ENCODE measurements at regions not wholly inside any gene's neighbourhood (a gene's known extent, or its start where the extent isn't known, plus 50 kb on each side); places are given as distances from the start of the nearest gene placed in this dataset.

DNA sequence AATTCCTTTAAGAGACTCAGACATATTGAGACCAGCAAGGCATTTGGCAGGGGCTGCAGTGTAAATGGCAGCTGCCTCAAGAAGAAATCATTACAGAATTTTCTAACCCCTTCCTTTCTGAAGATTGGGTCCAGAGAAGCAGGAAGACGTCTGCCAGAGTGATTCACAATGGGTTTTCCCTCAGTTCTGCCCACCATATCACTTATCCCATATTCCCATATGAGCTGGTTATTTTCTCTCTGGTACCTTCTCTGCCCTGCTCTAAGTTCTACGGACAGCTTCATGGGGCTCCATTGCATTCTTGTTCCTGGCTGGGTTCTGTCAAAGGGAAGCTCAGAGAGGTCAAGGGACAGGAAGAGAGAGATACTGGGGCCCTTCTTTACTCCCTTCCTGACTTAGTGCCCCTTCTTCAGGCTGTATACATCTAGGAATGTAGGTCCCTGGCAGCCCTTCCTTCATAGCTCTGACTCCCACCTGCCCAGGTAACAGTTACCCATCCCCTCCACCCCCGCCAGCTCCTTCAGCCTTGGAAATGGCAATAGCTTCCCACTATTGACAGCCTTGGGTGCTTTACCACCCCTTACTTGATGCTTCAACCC, 420.6 kb upstream of the DAB1 start:
- Histone ChIP-seq H3K4me1 (ENCODE audit: control insufficient read depth in 2 of 3, insufficient read depth in 2 of 3, low read depth in 1 of 3, low read length in 3 of 3) (no peaks in the 10 kb centered on the region), H3K9ac (ENCODE audit: low read length in 3 of 3) (no peak overlapping the region), H3K27ac (ENCODE audit: low read depth in 2 of 2, low read length in 2 of 2) (no peak overlapping the region), H3K36me3 (ENCODE audit: control insufficient read depth in 2 of 3, insufficient read depth in 3 of 3, low read length in 3 of 3) (no peaks in the 10 kb centered on the region), H3K27me3 (ENCODE audit: control insufficient read depth, insufficient read depth, low read length) (no peaks in the 10 kb centered on the region), H3K9me3 (ENCODE audit: control insufficient read depth in 2 of 3, insufficient read depth in 1 of 3, low read length in 3 of 3) (peaks cover 0 to 9% (median 0%) of the 10 kb centered on the region in 3 donors), H3K4me3 (ENCODE audit: low read length in 3 of 3) (no peak overlapping the region)
- FAIRE-seq (no peak), DNase-seq (no peak)
- intact Hi-C loops (cut with DNase I): no loop called here
- TF ChIP-seq, protein P1, sequence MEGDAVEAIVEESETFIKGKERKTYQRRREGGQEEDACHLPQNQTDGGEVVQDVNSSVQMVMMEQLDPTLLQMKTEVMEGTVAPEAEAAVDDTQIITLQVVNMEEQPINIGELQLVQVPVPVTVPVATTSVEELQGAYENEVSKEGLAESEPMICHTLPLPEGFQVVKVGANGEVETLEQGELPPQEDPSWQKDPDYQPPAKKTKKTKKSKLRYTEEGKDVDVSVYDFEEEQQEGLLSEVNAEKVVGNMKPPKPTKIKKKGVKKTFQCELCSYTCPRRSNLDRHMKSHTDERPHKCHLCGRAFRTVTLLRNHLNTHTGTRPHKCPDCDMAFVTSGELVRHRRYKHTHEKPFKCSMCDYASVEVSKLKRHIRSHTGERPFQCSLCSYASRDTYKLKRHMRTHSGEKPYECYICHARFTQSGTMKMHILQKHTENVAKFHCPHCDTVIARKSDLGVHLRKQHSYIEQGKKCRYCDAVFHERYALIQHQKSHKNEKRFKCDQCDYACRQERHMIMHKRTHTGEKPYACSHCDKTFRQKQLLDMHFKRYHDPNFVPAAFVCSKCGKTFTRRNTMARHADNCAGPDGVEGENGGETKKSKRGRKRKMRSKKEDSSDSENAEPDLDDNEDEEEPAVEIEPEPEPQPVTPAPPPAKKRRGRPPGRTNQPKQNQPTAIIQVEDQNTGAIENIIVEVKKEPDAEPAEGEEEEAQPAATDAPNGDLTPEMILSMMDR (IDR thresholded peaks at IDR 0.05; ENCODE audit: borderline replicate concordance, extremely low read depth, insufficient read depth): no peak

DNA sequence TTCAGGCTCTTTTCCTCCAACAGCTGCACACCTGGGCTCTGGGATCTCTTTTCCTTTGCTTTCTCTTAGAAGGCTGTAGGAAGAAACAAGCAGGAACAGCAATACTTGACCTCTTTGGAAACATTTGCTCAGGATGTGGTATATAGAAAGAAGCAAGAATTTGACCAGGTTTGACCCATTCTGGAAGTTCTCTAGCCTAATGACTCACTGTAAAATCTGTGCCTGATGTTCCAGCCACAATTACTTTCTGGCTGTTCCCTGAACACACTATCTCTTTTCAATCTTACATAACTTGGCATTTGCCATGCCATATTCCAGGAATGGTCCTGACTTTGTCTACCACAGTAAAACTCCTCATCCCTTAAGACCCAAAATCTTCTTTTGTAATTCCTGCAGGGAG, 419.9 kb upstream of the DAB1 start:
- no peak overlapping the region for H3K9ac ChIP-seq (ENCODE audit: low read length in 3 of 3)
- no peaks in the 10 kb centered on the region for H3K27me3 ChIP-seq (ENCODE audit: control insufficient read depth, insufficient read depth, low read length)
- H3K4me3 ChIP-seq (ENCODE audit: low read length in 3 of 3): no peak overlapping the region
- TF ChIP-seq, protein P1 (IDR thresholded peaks at IDR 0.05; ENCODE audit: borderline replicate concordance, extremely low read depth, insufficient read depth): no peak
- intact Hi-C loops (cut with DNase I): no loop called here
- no peaks in the 10 kb centered on the region for H3K36me3 ChIP-seq (ENCODE audit: control insufficient read depth in 2 of 3, insufficient read depth in 3 of 3, low read length in 3 of 3)
- peaks cover 0 to 9% (median 0%) of the 10 kb centered on the region in 3 donors for H3K9me3 ChIP-seq (ENCODE audit: control insufficient read depth in 2 of 3, insufficient read depth in 1 of 3, low read length in 3 of 3)
- DNase-seq (no peak), FAIRE-seq (no peak)
- H3K4me1 ChIP-seq (ENCODE audit: control insufficient read depth in 2 of 3, insufficient read depth in 2 of 3, low read depth in 1 of 3, low read length in 3 of 3): no peaks in the 10 kb centered on the region
- H3K27ac ChIP-seq (ENCODE audit: low read depth in 2 of 2, low read length in 2 of 2): no peak overlapping the region

DNA sequence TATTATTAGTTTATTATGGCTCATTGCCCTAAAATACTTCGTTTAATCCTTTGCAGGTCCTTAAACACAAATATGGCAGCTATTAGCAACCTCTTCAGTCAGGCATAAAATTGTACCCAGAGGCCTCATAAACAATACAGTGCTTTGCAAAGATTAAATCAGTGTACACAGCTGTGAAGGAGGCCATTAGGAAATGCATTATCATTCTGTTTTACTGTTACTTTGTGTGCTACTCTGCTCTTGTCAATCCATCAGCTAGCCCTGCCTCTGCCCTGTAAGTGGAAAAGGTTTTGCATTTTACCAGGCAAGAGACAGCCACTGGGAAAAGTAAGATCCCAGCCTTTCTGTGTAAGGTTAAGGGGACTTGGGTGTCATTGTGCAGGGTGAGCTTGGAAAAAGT, 415.7 kb upstream of the DAB1 start:
- Histone ChIP-seq H3K4me3 (ENCODE audit: low read length in 3 of 3) (no peak overlapping the region), H3K36me3 (ENCODE audit: control insufficient read depth in 2 of 3, insufficient read depth in 3 of 3, low read length in 3 of 3) (no peaks in the 10 kb centered on the region), H3K27me3 (ENCODE audit: control insufficient read depth, insufficient read depth, low read length) (no peaks in the 10 kb centered on the region), H3K4me1 (ENCODE audit: control insufficient read depth in 2 of 3, insufficient read depth in 2 of 3, low read depth in 1 of 3, low read length in 3 of 3) (no peaks in the 10 kb centered on the region), H3K9ac (ENCODE audit: low read length in 3 of 3) (no peak overlapping the region), H3K27ac (ENCODE audit: low read depth in 2 of 2, low read length in 2 of 2) (no peak overlapping the region), H3K9me3 (ENCODE audit: control insufficient read depth in 2 of 3, insufficient read depth in 1 of 3, low read length in 3 of 3) (peaks cover 0 to 9% (median 0%) of the 10 kb centered on the region in 3 donors)
- FAIRE-seq (no peak), DNase-seq (no peak)
- TF ChIP-seq, protein P1 (IDR thresholded peaks at IDR 0.05; ENCODE audit: borderline replicate concordance, extremely low read depth, insufficient read depth): no peak
- intact Hi-C loops (cut with DNase I): no loop called here

DNA sequence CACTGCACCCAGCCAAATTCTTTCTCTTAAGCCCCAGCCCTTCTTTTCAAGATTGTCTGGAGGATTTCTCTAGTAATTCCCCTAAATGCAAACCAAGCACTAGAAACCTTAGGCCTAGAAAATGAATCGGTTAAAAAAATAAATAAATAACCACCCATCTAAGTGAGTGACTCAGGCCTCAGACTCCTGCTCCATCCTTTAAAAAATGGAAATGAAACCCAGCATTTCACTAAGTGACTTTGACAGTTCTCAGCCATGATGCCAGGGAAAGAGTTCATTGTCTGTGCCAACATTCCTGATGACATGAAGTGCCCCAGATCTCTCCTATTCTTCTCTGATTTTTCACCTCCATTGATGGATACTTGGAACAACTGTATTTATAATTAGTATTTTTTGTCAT, 415.2 kb upstream of the DAB1 start:
- FAIRE-seq (no peak), DNase-seq (no peak)
- H3K27me3 ChIP-seq (ENCODE audit: control insufficient read depth, insufficient read depth, low read length): no peaks in the 10 kb centered on the region
- H3K27ac ChIP-seq (ENCODE audit: low read depth in 2 of 2, low read length in 2 of 2): no peak overlapping the region
- TF ChIP-seq, protein P1 (IDR thresholded peaks at IDR 0.05; ENCODE audit: borderline replicate concordance, extremely low read depth, insufficient read depth): no peak
- H3K9ac ChIP-seq (ENCODE audit: low read length in 3 of 3): no peak overlapping the region
- no peaks in the 10 kb centered on the region for H3K36me3 ChIP-seq (ENCODE audit: control insufficient read depth in 2 of 3, insufficient read depth in 3 of 3, low read length in 3 of 3)
- H3K4me3 ChIP-seq (ENCODE audit: low read length in 3 of 3): no peak overlapping the region
- no peaks in the 10 kb centered on the region for H3K4me1 ChIP-seq (ENCODE audit: control insufficient read depth in 2 of 3, insufficient read depth in 2 of 3, low read depth in 1 of 3, low read length in 3 of 3)
- intact Hi-C loops (cut with DNase I): no loop called here
- H3K9me3 ChIP-seq (ENCODE audit: control insufficient read depth in 2 of 3, insufficient read depth in 1 of 3, low read length in 3 of 3): peaks cover 0 to 9% (median 0%) of the 10 kb centered on the region in 3 donors
